Trophoblast cell (in vitro differentiated cells and primary cell): ENCODE measurements at regions not wholly inside any gene's neighbourhood (a gene's known extent, or its start where the extent isn't known, plus 50 kb on each side); places are given as distances from the start of the nearest gene placed in this dataset.

Experiments
- DNase-seq, 2 donors: peaks; one replicate each; pipeline ENCODE4 v3.0.0-alpha.2; 2016
- H2AFZ ChIP-seq: 2 replicates; pipeline ENCODE4 v1.6.1; 2013; ENCODE audit warnings: low read length, moderate library complexity, mild to moderate bottlenecking; ENCODE audit not compliant: insufficient read depth, poor library complexity
- H2AK5ac ChIP-seq: 2 replicates; pipeline ENCODE4 v1.6.1; 2013; ENCODE audit warnings: mild to moderate bottlenecking, low read length
- H2BK120ac ChIP-seq: 2 replicates; pipeline ENCODE4 v1.6.1; 2013; ENCODE audit warnings: low read length, mild to moderate bottlenecking, moderate library complexity; ENCODE audit not compliant: insufficient read depth, poor library complexity
- H2BK12ac ChIP-seq: 2 replicates; pipeline ENCODE4 v1.6.1; 2013; ENCODE audit warnings: mild to moderate bottlenecking, low read length, moderate library complexity
- H2BK5ac ChIP-seq: 2 replicates; pipeline ENCODE4 v1.6.1; 2013; ENCODE audit warnings: low read length, low read depth, moderate library complexity, mild to moderate bottlenecking; ENCODE audit not compliant: poor library complexity
- H3K14ac ChIP-seq: 2 replicates; pipeline ENCODE4 v1.6.1; 2013; ENCODE audit warnings: mild to moderate bottlenecking, low read length
- H3K18ac ChIP-seq: 2 replicates; pipeline ENCODE4 v1.6.1; 2013; ENCODE audit warnings: mild to moderate bottlenecking, low read length
- H3K23ac ChIP-seq: 2 replicates; pipeline ENCODE4 v1.6.1; 2013; ENCODE audit warnings: low read length
- H3K27ac ChIP-seq: 2 replicates; pipeline ENCODE4 v1.5.1; 2013; ENCODE audit warnings: low read depth, mild to moderate bottlenecking, inconsistent platforms, low read length, moderate library complexity
- H3K27me3 ChIP-seq: 2 replicates; pipeline ENCODE4 v1.6.1; 2013; ENCODE audit warnings: inconsistent platforms, mild to moderate bottlenecking, low read length, moderate library complexity; ENCODE audit not compliant: insufficient read depth
- H3K36me3 ChIP-seq, 2 experiments: 1 replicate in 1 of 2; 2 replicates in 1 of 2; pipeline ENCODE4 v1.6.1; 2013; ENCODE audit warnings: low read length in 2 of 2, mild to moderate bottlenecking in 2 of 2, moderate library complexity in 1 of 2; ENCODE audit not compliant: insufficient read depth in 2 of 2, control insufficient read depth in 1 of 2
- H3K4ac ChIP-seq: 2 replicates; pipeline ENCODE4 v1.6.1; 2013; ENCODE audit warnings: low read depth, mild to moderate bottlenecking, low read length, moderate library complexity
- H3K4me1 ChIP-seq, 2 experiments: 1 replicate in 1 of 2; 2 replicates in 1 of 2; pipeline ENCODE4 v1.6.1; 2013; ENCODE audit warnings: low read length in 2 of 2, mild to moderate bottlenecking in 2 of 2, moderate library complexity in 1 of 2; ENCODE audit not compliant: insufficient read depth in 2 of 2, control insufficient read depth in 1 of 2
- H3K4me2 ChIP-seq: 2 replicates; pipeline ENCODE4 v1.6.1; 2013; ENCODE audit warnings: inconsistent platforms, mild to moderate bottlenecking, low read length, moderate library complexity
- H3K4me3 ChIP-seq: 2 replicates; pipeline ENCODE4 v1.5.1; 2013; ENCODE audit warnings: mild to moderate bottlenecking, low read depth, low read length, inconsistent platforms
- H3K79me1 ChIP-seq: one replicate; pipeline ENCODE4 v1.6.1; 2013; ENCODE audit warnings: low read length
- H3K79me2 ChIP-seq: 2 replicates; pipeline ENCODE4 v1.6.1; 2013; ENCODE audit warnings: low read length, mild to moderate bottlenecking; ENCODE audit not compliant: control insufficient read depth, insufficient read depth, poor library complexity
- H3K9ac ChIP-seq: 2 replicates; pipeline ENCODE4 v1.6.1; 2013; ENCODE audit warnings: mild to moderate bottlenecking, low read length
- H3K9me3 ChIP-seq: 2 replicates; pipeline ENCODE4 v1.6.1; 2013; ENCODE audit warnings: low read depth, mild to moderate bottlenecking, control low read depth, inconsistent platforms, low read length; ENCODE audit not compliant: insufficient read depth
- H4K12ac ChIP-seq: 2 replicates; pipeline ENCODE4 v1.6.1; 2013; ENCODE audit warnings: low read depth, mild to moderate bottlenecking, low read length, moderate library complexity
- H4K8ac ChIP-seq: 2 replicates; pipeline ENCODE4 v1.6.1; 2013; ENCODE audit warnings: low read depth, mild to moderate bottlenecking, low read length, moderate library complexity
- H4K91ac ChIP-seq: one replicate; pipeline ENCODE4 v1.6.1; 2013; ENCODE audit warnings: low read depth, mild to moderate bottlenecking, low read length, moderate library complexity
- WGBS: extraction: QIAGEN DNeasy Blood & Tissue Kit; methylation state at CpG from one replicate; pipeline ENCODE4 v1.1.7; 2013; ENCODE audit warnings: missing lambda C conversion rate; ENCODE audit not compliant: insufficient read length, insufficient coverage; ENCODE audit errors: extremely low coverage; 5-methylcytosine and 5-hydroxymethylcytosine counted together

DNA sequence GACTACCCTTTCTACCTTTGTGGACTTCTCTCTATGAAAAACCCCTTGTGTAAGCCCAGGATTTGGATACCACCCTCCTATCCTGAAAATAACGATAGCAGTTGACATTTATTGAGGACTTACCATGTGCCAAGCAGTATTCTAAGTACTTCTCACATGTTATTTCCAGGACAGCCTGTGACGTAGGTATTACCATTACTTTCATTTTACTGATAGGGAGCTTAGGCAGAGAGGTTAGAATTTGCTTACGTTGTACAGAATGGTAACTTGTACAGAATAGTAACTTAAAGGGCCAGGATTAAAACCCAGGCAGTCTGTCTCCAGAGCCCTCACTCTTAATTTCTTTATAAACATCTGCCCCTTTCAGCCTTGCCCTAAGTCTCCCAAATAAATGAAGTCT lies 138.3 kb downstream of the NTMT2 start:
- Histone ChIP-seq H4K8ac (no peak overlapping the region), H2BK5ac (no peak overlapping the region), H3K9ac (no peak overlapping the region), H3K79me1 (no peaks in the 10 kb centered on the region), H2BK12ac (no peak overlapping the region), H3K23ac (no peak overlapping the region), H3K4me2 (no peak overlapping the region), H4K91ac (no peak overlapping the region), H3K27me3 (no peaks in the 10 kb centered on the region), H3K4me1 (no peaks in the 10 kb centered on the region), H4K12ac (no peak overlapping the region), H3K4me3 (no peak overlapping the region), H3K9me3 (no peaks in the 10 kb centered on the region), H3K4ac (no peak overlapping the region), H2AK5ac (no peak overlapping the region), H3K27ac (no peak overlapping the region), H3K14ac (no peak overlapping the region), H2AFZ (no peak overlapping the region), H3K18ac (no peak overlapping the region), H3K79me2 (no peaks in the 10 kb centered on the region), H2BK120ac (no peak overlapping the region), H3K36me3 (no peaks in the 10 kb centered on the region)
- DNase-seq: no peak
- no CpG with 5 or more reads among the region's 3 CpGs for WGBS

DNA sequence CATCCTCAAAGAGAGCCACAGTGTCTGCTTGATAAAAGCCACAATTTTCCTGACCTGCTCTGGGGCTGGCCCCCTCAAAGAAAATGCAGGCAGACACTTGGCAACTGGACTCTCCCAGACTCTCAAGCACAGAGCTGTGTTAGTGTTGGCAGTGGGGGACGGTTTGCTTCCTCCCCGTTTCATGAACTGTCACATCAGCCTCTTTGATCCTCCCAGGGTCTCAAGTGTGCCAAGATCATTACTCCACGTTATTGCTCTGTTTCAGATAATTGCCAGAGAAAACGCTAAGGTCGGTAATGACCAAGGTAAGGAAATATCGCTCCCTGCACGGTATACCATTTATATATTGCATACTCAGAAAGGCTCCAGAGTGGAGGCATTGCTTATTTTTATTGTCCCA lies 138.8 kb downstream of the NTMT2 start:
- Histone ChIP-seq H3K36me3 (no peaks in the 10 kb centered on the region), H3K9me3 (no peaks in the 10 kb centered on the region), H3K4me2 (no peak overlapping the region), H3K27me3 (no peaks in the 10 kb centered on the region), H3K23ac (no peak overlapping the region), H2AFZ (no peak overlapping the region), H2BK5ac (no peak overlapping the region), H3K27ac (no peak overlapping the region), H4K12ac (no peak overlapping the region), H3K79me1 (no peaks in the 10 kb centered on the region), H3K4me1 (no peaks in the 10 kb centered on the region), H2AK5ac (no peak overlapping the region), H3K4me3 (no peak overlapping the region), H2BK12ac (no peak overlapping the region), H4K8ac (no peak overlapping the region), H3K9ac (no peak overlapping the region), H3K79me2 (no peaks in the 10 kb centered on the region), H3K14ac (no peak overlapping the region), H4K91ac (no peak overlapping the region), H2BK120ac (no peak overlapping the region), H3K18ac (no peak overlapping the region), H3K4ac (no peak overlapping the region)
- whole genome bisulfite sequencing: no CpG with 5 or more reads among the region's 7 CpGs
- DNase-seq: no peak

DNA sequence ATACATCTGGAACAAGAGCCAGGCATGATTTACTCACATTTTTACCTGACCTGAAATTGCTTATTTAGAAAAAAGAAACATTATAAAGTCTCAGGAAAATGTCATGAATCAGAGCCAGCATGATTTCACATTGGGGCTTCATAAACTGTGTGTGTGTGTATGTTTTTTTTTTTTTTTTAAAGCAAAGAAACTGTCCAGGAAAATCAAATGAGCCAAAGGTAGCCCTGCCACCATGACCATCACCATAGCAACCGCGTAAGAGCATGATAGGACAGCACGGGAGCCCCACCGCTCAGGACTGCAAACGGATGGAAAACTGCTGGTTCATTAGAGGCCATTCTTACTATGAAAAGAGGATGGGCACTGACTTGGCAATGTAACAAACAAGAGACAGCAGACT lies 139.2 kb downstream of the NTMT2 start:
- Histone ChIP-seq H3K18ac (no peak overlapping the region), H2BK120ac (no peak overlapping the region), H4K12ac (no peak overlapping the region), H4K8ac (no peak overlapping the region), H3K79me1 (no peaks in the 10 kb centered on the region), H3K4me1 (no peaks in the 10 kb centered on the region), H3K36me3 (no peaks in the 10 kb centered on the region), H2AK5ac (no peak overlapping the region), H3K9me3 (no peaks in the 10 kb centered on the region), H3K79me2 (no peaks in the 10 kb centered on the region), H3K4me3 (no peak overlapping the region), H3K9ac (no peak overlapping the region), H3K4ac (no peak overlapping the region), H3K23ac (no peak overlapping the region), H3K27me3 (no peaks in the 10 kb centered on the region), H2BK12ac (no peak overlapping the region), H2AFZ (no peak overlapping the region), H3K14ac (no peak overlapping the region), H2BK5ac (no peak overlapping the region), H3K27ac (no peak overlapping the region), H4K91ac (no peak overlapping the region), H3K4me2 (no peak overlapping the region)
- no peak for DNase-seq
- WGBS: no CpG with 5 or more reads among the region's 5 CpGs

DNA sequence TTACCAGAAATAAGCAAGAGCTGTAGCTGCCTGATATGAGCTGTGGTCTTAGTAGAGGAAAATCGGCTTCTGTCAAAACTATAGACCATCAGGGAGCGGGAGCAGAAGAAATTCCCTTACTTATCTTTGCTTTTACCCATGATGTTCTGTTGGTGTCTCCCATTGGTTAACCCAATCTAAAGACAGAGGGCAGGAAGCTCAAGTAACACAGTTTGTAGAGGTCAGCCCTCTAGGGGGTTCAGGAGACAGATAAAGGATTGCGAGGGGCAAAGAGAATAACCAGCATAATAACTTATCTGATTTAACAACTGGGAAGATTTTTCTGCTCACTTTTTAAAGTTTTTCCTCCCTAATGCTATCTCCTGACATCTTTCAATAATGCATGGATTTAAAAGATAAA lies 142.4 kb downstream of the NTMT2 start:
- Histone ChIP-seq H3K27me3 (no peaks in the 10 kb centered on the region), H3K4ac (no peak overlapping the region), H3K79me2 (no peaks in the 10 kb centered on the region), H3K27ac (no peak overlapping the region), H4K8ac (no peak overlapping the region), H2BK120ac (no peak overlapping the region), H3K18ac (no peak overlapping the region), H3K4me2 (no peak overlapping the region), H2BK5ac (no peak overlapping the region), H3K14ac (no peak overlapping the region), H3K9me3 (no peaks in the 10 kb centered on the region), H2AFZ (no peak overlapping the region), H3K23ac (no peak overlapping the region), H3K4me3 (no peak overlapping the region), H2AK5ac (no peak overlapping the region), H3K9ac (no peak overlapping the region), H2BK12ac (no peak overlapping the region), H3K4me1 (no peaks in the 10 kb centered on the region), H4K91ac (no peak overlapping the region), H3K36me3 (no peaks in the 10 kb centered on the region), H4K12ac (no peak overlapping the region), H3K79me1 (no peaks in the 10 kb centered on the region)
- DNase-seq: no peak
- WGBS: no CpG with 5 or more reads among the region's 3 CpGs
